Hepatocyte (in vitro differentiated cells): ENCODE measurements at regions not wholly inside any gene's neighbourhood (a gene's known extent, or its start where the extent isn't known, plus 50 kb on each side); places are given as distances from the start of the nearest gene placed in this dataset.

ENCODE experiments used
- DNase-seq: peaks from one replicate; pipeline ENCODE4 v3.0.0-alpha.2; 2016; ENCODE audit warnings: low spot score
- H2AFZ ChIP-seq: fragments of 200-600 bp; sonication (generic); 2 replicates; pipeline ENCODE4 v1.6.0; 2016; ENCODE audit warnings: antibody characterized with exemption, mild to moderate bottlenecking
- H3K27ac ChIP-seq: fragments of 200-600 bp; sonication (generic); 2 replicates; pipeline ENCODE4 v1.5.1; 2016; ENCODE audit warnings: mild to moderate bottlenecking
- H3K27me3 ChIP-seq: fragments of 200-600 bp; sonication (generic); 2 replicates; pipeline ENCODE4 v1.6.1; 2016
- H3K36me3 ChIP-seq: fragments of 200-600 bp; sonication (generic); replicated peaks from 2 replicates; pipeline ENCODE4 v1.5.1; 2016; ENCODE audit warnings: low read depth; ENCODE audit not compliant: insufficient read depth
- H3K4me1 ChIP-seq: fragments of 200-600 bp; sonication (generic); 2 replicates; pipeline ENCODE4 v1.5.1; 2016; ENCODE audit warnings: mild to moderate bottlenecking, moderate library complexity; ENCODE audit not compliant: insufficient read depth
- H3K4me2 ChIP-seq: fragments of 200-600 bp; sonication (generic); 2 replicates; pipeline ENCODE4 v1.6.0; 2016
- H3K4me3 ChIP-seq: fragments of 200-600 bp; sonication (generic); 2 replicates; pipeline ENCODE4 v1.5.1; 2016; ENCODE audit warnings: mild to moderate bottlenecking
- H3K79me2 ChIP-seq: fragments of 200-600 bp; sonication (generic); 2 replicates; pipeline ENCODE4 v1.6.0; 2017; ENCODE audit warnings: mild to moderate bottlenecking
- H3K9me2 ChIP-seq: fragments of 200-600 bp; sonication (generic); replicated peaks from 2 replicates; pipeline ENCODE4 v1.6.0; 2017; ENCODE audit warnings: mild to moderate bottlenecking; ENCODE audit not compliant: insufficient read depth
- H3K9me3 ChIP-seq: fragments of 200-600 bp; sonication (generic); 2 replicates; pipeline ENCODE4 v1.5.1; 2016; ENCODE audit warnings: low read depth, mild to moderate bottlenecking
- H4K20me1 ChIP-seq: fragments of 200-600 bp; sonication (generic); 2 replicates; pipeline ENCODE4 v1.6.0; 2016; ENCODE audit warnings: mild to moderate bottlenecking; ENCODE audit not compliant: insufficient read depth, poor library complexity, severe bottlenecking
- EZH2 ChIP-seq: fragments of 200-600 bp; sonication (generic); IDR thresholded peaks from 2 replicates; pipeline ENCODE4 v1.6.1; 2016; ENCODE audit warnings: antibody characterized with exemption, mild to moderate bottlenecking, borderline replicate concordance
- EZH2phosphoT487 ChIP-seq: fragments of 200-600 bp; sonication (generic); IDR thresholded peaks from one replicate; pipeline ENCODE4 v1.6.1; 2018; ENCODE audit warnings: antibody characterized with exemption, mild to moderate bottlenecking, low read depth, moderate library complexity; ENCODE audit not compliant: unreplicated experiment, severe bottlenecking
- WGBS: methylation state at CpG from one replicate; pipeline ENCODE4 v1.1.6; 2016; ENCODE audit warnings: low lambda C conversion rate; ENCODE audit errors: missing lambda C conversion rate; 5-methylcytosine and 5-hydroxymethylcytosine counted together
- TF ChIP-seq, protein P1 (sequence below): fragments of 200-600 bp; sonication (generic); IDR thresholded peaks from 2 replicates; pipeline ENCODE4 v1.5.1; 2016; ENCODE audit warnings: antibody characterized with exemption, mild to moderate bottlenecking; ENCODE audit not compliant: poor library complexity

DNA sequence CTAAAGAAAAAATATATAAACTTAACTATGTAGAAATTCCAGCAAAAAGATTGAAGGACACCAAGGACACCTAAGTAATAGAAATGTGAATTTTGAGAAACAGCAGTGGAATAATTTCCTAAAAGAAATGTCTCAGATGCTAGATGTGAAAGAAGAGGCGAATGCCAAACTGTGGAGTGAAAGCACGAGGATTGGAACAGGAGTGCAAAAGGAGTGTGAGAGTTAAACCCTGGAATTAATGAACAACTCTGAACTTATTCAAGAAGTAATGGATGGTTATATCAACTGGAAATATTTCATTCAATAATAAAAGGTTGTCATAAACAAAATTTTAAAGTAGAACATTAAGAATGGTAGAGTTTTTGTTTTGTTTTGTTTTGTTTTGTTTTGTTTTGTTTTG lies 78.5 kb upstream of the SGIP1 start:
- Histone ChIP-seq H3K9me2 (no peaks in the 10 kb centered on the region), H3K79me2 (no peaks in the 10 kb centered on the region), H3K4me3 (no peak overlapping the region), H2AFZ (no peak overlapping the region), H3K4me1 (peaks cover 1% of the 10 kb centered on the region), H3K9me3 (no peaks in the 10 kb centered on the region), H3K36me3 (no peaks in the 10 kb centered on the region), H4K20me1 (no peaks in the 10 kb centered on the region), H3K27me3 (no peaks in the 10 kb centered on the region), H3K4me2 (no peak overlapping the region), H3K27ac (no peak overlapping the region)
- TF ChIP-seq EZH2phosphoT487 (no peak), EZH2 (no peak)
- TF ChIP-seq, protein P1, sequence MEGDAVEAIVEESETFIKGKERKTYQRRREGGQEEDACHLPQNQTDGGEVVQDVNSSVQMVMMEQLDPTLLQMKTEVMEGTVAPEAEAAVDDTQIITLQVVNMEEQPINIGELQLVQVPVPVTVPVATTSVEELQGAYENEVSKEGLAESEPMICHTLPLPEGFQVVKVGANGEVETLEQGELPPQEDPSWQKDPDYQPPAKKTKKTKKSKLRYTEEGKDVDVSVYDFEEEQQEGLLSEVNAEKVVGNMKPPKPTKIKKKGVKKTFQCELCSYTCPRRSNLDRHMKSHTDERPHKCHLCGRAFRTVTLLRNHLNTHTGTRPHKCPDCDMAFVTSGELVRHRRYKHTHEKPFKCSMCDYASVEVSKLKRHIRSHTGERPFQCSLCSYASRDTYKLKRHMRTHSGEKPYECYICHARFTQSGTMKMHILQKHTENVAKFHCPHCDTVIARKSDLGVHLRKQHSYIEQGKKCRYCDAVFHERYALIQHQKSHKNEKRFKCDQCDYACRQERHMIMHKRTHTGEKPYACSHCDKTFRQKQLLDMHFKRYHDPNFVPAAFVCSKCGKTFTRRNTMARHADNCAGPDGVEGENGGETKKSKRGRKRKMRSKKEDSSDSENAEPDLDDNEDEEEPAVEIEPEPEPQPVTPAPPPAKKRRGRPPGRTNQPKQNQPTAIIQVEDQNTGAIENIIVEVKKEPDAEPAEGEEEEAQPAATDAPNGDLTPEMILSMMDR, result no peak
- 90% methylated on average over 2 of the region's 2 CpGs for WGBS
- no peak for DNase-seq

DNA sequence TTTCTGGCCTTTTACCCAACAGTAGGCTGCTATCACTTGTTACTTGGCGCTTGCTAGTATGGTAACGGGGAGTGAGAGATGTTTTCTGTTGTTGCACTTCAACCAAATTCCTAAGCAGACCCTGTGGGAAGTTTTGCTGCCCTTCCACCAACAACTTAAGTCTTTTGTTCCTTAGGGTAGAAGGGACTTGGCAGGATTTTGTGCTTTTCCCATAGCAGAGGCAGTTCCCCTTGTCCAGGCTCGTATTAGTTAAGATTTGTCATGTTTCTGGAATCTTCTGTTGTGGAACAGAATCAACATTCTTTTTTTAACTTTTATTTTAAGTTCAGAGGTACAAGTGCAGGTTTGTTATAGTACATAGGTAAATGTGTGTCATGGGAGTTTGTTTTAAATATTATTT lies 73.2 kb upstream of the SGIP1 start:
- no peaks in the 10 kb centered on the region for H3K9me2 ChIP-seq
- no peaks in the 10 kb centered on the region for H3K36me3 ChIP-seq
- H3K4me2 ChIP-seq, result no peak overlapping the region
- TF ChIP-seq EZH2 (no peak), EZH2phosphoT487 (no peak)
- TF ChIP-seq, protein P1, result no peak
- no peaks in the 10 kb centered on the region for H3K27me3 ChIP-seq
- no peak overlapping the region for H3K27ac ChIP-seq
- no peaks in the 10 kb centered on the region for H3K4me1 ChIP-seq
- 91% methylated on average over 3 of the region's 3 CpGs for WGBS
- H3K79me2 ChIP-seq, result no peaks in the 10 kb centered on the region
- no peaks in the 10 kb centered on the region for H4K20me1 ChIP-seq
- no peak for DNase-seq
- no peaks in the 10 kb centered on the region for H3K9me3 ChIP-seq
- H3K4me3 ChIP-seq, result no peak overlapping the region
- no peak overlapping the region for H2AFZ ChIP-seq

DNA sequence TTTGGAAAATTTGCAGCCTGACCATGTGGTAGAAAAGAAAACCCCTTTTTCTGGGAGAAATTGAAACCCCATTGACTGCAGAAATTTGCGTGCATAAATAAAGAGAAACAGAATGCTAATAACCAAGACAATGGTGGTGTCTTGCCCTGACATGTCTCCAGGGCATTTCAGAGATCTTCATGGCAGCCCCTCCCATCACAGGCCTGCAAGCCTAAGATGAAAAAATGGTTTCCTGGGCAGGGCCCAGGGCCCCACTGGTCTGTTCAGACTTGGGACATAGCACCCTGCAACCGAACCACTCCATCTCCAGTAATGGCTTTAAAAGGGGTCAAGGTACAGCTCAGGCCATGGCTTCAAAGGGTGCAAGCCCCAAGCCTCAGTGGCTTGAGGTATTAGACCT lies 71.6 kb upstream of the SGIP1 start:
- 100% methylated on average over 2 of the region's 2 CpGs for WGBS
- no peak for TF ChIP-seq EZH2
- TF ChIP-seq, protein P1, result no peak
- no peak for TF ChIP-seq EZH2phosphoT487

DNA sequence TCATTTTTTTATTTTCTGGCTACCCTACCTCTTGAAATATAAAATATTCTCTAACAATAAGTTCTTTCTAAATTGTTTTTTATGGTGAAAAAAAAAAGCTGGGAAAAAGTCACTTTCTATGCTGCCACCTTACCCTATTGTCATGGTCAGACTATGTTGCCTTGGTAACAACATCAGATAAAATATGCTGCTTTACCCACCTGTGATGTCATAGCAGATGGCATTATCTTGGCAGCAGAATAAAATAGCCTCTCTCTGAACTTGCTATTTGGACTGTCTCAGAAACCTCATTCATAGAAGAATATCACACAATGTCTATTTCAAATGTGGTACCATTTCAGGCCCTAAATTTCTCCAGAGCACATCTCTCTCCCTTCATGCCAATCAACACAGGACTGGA lies 69.6 kb upstream of the SGIP1 start:
- no peak overlapping the region for H3K4me2 ChIP-seq
- H3K4me1 ChIP-seq, result no peaks in the 10 kb centered on the region
- H3K9me3 ChIP-seq, result no peaks in the 10 kb centered on the region
- no peaks in the 10 kb centered on the region for H4K20me1 ChIP-seq
- no peak overlapping the region for H3K27ac ChIP-seq
- no peaks in the 10 kb centered on the region for H3K79me2 ChIP-seq
- H3K4me3 ChIP-seq, result no peak overlapping the region
- H3K36me3 ChIP-seq, result no peaks in the 10 kb centered on the region
- H3K9me2 ChIP-seq, result no peaks in the 10 kb centered on the region
- H3K27me3 ChIP-seq, result no peaks in the 10 kb centered on the region
- DNase-seq, result no peak
- H2AFZ ChIP-seq, result no peak overlapping the region
- TF ChIP-seq EZH2phosphoT487 (no peak), EZH2 (no peak)
- TF ChIP-seq, protein P1, result no peak

More for the DNA sequence above, 71.6 kb upstream of the SGIP1 start:
- Histone ChIP-seq H2AFZ (no peak overlapping the region), H3K4me3 (no peak overlapping the region), H3K4me2 (no peak overlapping the region), H3K9me2 (no peaks in the 10 kb centered on the region), H3K27me3 (no peaks in the 10 kb centered on the region), H3K27ac (no peak overlapping the region), H3K9me3 (no peaks in the 10 kb centered on the region), H3K79me2 (no peaks in the 10 kb centered on the region), H3K4me1 (no peaks in the 10 kb centered on the region), H3K36me3 (no peaks in the 10 kb centered on the region), H4K20me1 (no peaks in the 10 kb centered on the region)
- DNase-seq, result no peak
